H9 (cell line): ENCODE measurements at regions not wholly inside any gene's neighbourhood (a gene's known extent, or its start where the extent isn't known, plus 50 kb on each side); places are given as distances from the start of the nearest gene placed in this dataset.

Experiments used
- DNase-seq: peaks from one replicate; pipeline ENCODE4 v3.0.0-alpha.2; 2017
- H2AFZ ChIP-seq: one replicate; pipeline ENCODE4 v1.6.1; 2013; ENCODE audit warnings: mild to moderate bottlenecking, low read length, control low read depth, moderate library complexity
- H2AK5ac ChIP-seq: 2 replicates; pipeline ENCODE4 v1.6.1; 2013; ENCODE audit warnings: low read length, control low read depth, mixed read lengths; ENCODE audit not compliant: insufficient read length
- H2BK120ac ChIP-seq: one replicate; pipeline ENCODE4 v1.6.1; 2013; ENCODE audit warnings: low read depth, mild to moderate bottlenecking, low read length, control low read depth, inconsistent platforms; ENCODE audit not compliant: poor library complexity, severe bottlenecking
- H2BK12ac ChIP-seq: 2 replicates; pipeline ENCODE4 v1.6.1; 2013; ENCODE audit warnings: low read length, control low read depth, mixed read lengths, low read depth; ENCODE audit not compliant: insufficient read length
- H2BK15ac ChIP-seq: 2 replicates; pipeline ENCODE4 v1.6.1; 2013; ENCODE audit warnings: low read depth, low read length, control low read depth
- H2BK20ac ChIP-seq: one replicate; pipeline ENCODE4 v1.6.1; 2013; ENCODE audit warnings: low read depth, mild to moderate bottlenecking, low read length, control low read depth, inconsistent platforms; ENCODE audit not compliant: poor library complexity, severe bottlenecking
- H2BK5ac ChIP-seq: 2 replicates; pipeline ENCODE4 v1.6.1; 2013; ENCODE audit warnings: low read length, control low read depth, mixed read lengths; ENCODE audit not compliant: insufficient read length
- H3K14ac ChIP-seq: 2 replicates; pipeline ENCODE4 v1.6.1; 2013; ENCODE audit warnings: low read length, control low read depth; ENCODE audit not compliant: insufficient read depth
- H3K18ac ChIP-seq: 2 replicates; pipeline ENCODE4 v1.6.1; 2013; ENCODE audit warnings: low read depth, mild to moderate bottlenecking, mixed read lengths, low read length, control low read depth; ENCODE audit not compliant: insufficient read length
- H3K23ac ChIP-seq: 2 replicates; pipeline ENCODE4 v1.6.1; 2013; ENCODE audit warnings: low read length, control low read depth, mixed read lengths, low read depth; ENCODE audit not compliant: insufficient read length
- H3K23me2 ChIP-seq: 2 replicates; pipeline ENCODE4 v1.6.1; 2013; ENCODE audit warnings: low read depth, mild to moderate bottlenecking, mixed read lengths, low read length, control low read depth; ENCODE audit not compliant: insufficient read length, poor library complexity, severe bottlenecking
- H3K27ac ChIP-seq: 2 replicates; pipeline ENCODE4 v1.5.1; 2013; ENCODE audit warnings: low read length, control low read depth, mixed read lengths, low read depth; ENCODE audit not compliant: insufficient read length
- H3K27me3 ChIP-seq: 2 replicates; pipeline ENCODE4 v1.6.1; 2013; ENCODE audit warnings: low read length, control low read depth, inconsistent platforms; ENCODE audit not compliant: insufficient read depth
- H3K4ac ChIP-seq: 2 replicates; pipeline ENCODE4 v1.6.1; 2013; ENCODE audit warnings: low read depth, mild to moderate bottlenecking, control low read depth, inconsistent platforms, low read length, moderate library complexity
- H3K4me1 ChIP-seq: 2 replicates; pipeline ENCODE4 v1.6.1; 2013; ENCODE audit warnings: low read length, control low read depth, inconsistent platforms; ENCODE audit not compliant: insufficient read depth
- H3K4me2 ChIP-seq: 2 replicates; pipeline ENCODE4 v1.6.1; 2013; ENCODE audit warnings: low read length, control low read depth, mixed read lengths; ENCODE audit not compliant: insufficient read length, insufficient read depth
- H3K56ac ChIP-seq: 2 replicates; pipeline ENCODE4 v1.6.1; 2013; ENCODE audit warnings: low read depth, mild to moderate bottlenecking, mixed read lengths, low read length, control low read depth; ENCODE audit not compliant: insufficient read length
- H3K79me1 ChIP-seq: 2 replicates; pipeline ENCODE4 v1.6.1; 2013; ENCODE audit warnings: low read depth, mild to moderate bottlenecking, moderate library complexity, low read length, control low read depth, inconsistent platforms; ENCODE audit not compliant: insufficient read depth, poor library complexity, severe bottlenecking
- H3K79me2 ChIP-seq: 2 replicates; pipeline ENCODE4 v1.6.1; 2013; ENCODE audit warnings: low read length, control low read depth, inconsistent platforms; ENCODE audit not compliant: insufficient read depth
- H3K9ac ChIP-seq: 2 replicates; pipeline ENCODE4 v1.6.1; 2013; ENCODE audit warnings: low read length, control low read depth, mixed read lengths; ENCODE audit not compliant: insufficient read length; ENCODE audit errors: extremely low read depth
- H3K9me3 ChIP-seq: one replicate; pipeline ENCODE4 v1.6.1; 2013; ENCODE audit warnings: low read depth, low read length, inconsistent platforms; ENCODE audit not compliant: control insufficient read depth
- H3T11ph ChIP-seq: one replicate; pipeline ENCODE4 v1.6.1; 2013; ENCODE audit warnings: mild to moderate bottlenecking, low read length, control low read depth, inconsistent platforms
- H4K20me1 ChIP-seq: one replicate; pipeline ENCODE4 v1.6.1; 2013; ENCODE audit not compliant: control insufficient read depth, insufficient read length, insufficient read depth
- H4K5ac ChIP-seq: 2 replicates; pipeline ENCODE4 v1.6.1; 2013; ENCODE audit warnings: low read depth, mild to moderate bottlenecking, mixed read lengths, low read length, control low read depth; ENCODE audit not compliant: insufficient read length
- H4K8ac ChIP-seq: replicated peaks from 2 replicates; pipeline ENCODE4 v1.6.1; 2013; ENCODE audit warnings: low read length, control low read depth, mixed read lengths, low read depth; ENCODE audit not compliant: insufficient read length
- H4K91ac ChIP-seq: 2 replicates; pipeline ENCODE4 v1.6.1; 2013; ENCODE audit warnings: low read depth, mild to moderate bottlenecking, moderate library complexity, mixed read lengths, low read length, control low read depth; ENCODE audit not compliant: insufficient read length
- H3K27ac Mint-ChIP-seq, 3 experiments: 2 replicates in 2 of 3; 3 replicates in 1 of 3; pipeline ENCODE4 v1.8.0; 2020 to 2021; ENCODE audit warnings: mixed read lengths in 3 of 3, mild to moderate bottlenecking in 1 of 3, moderate library complexity in 1 of 3
- H3K27me3 Mint-ChIP-seq: 2 replicates; pipeline ENCODE4 v1.8.0; 2021; ENCODE audit warnings: low read depth, mild to moderate bottlenecking, moderate library complexity, mixed read lengths
- H3K36me3 Mint-ChIP-seq, 3 experiments: 2 replicates in 2 of 3; 3 replicates in 1 of 3; pipeline ENCODE4 v1.8.0; 2020 to 2021; ENCODE audit warnings: low read depth in 3 of 3, mixed read lengths in 3 of 3; ENCODE audit not compliant: insufficient read depth in 1 of 3
- H3K4me1 Mint-ChIP-seq, 2 experiments: 2 replicates each; pipeline ENCODE4 v1.8.0; 2020; ENCODE audit warnings: mixed read lengths in 2 of 2
- H3K4me3 Mint-ChIP-seq, 2 experiments: 2 replicates in 1 of 2; 3 replicates in 1 of 2; pipeline ENCODE4 v1.8.0; 2020 to 2021; ENCODE audit warnings: mild to moderate bottlenecking in 2 of 2, mixed read lengths in 2 of 2, moderate library complexity in 1 of 2
- H3K9me3 Mint-ChIP-seq, 2 experiments: 2 replicates in 1 of 2; 3 replicates in 1 of 2; pipeline ENCODE4 v1.8.0; 2020; ENCODE audit warnings: mild to moderate bottlenecking in 2 of 2, mixed read lengths in 2 of 2, moderate library complexity in 1 of 2
- CTCF ChIP-seq: fragments of 200-600 bp; sonication (generic); conservative IDR thresholded peaks from 3 replicates; pipeline ENCODE4 v1.8.0; 2021; ENCODE audit warnings: antibody characterized with exemption, mild to moderate bottlenecking

GRCh38 chr2:53051157-53051556 lies 716.4 kb upstream of the CHAC2 start:
- no peak overlapping the region for H4K8ac ChIP-seq
- no peaks in the 10 kb centered on the region for H3K79me1 ChIP-seq
- H2AK5ac ChIP-seq, result no peak overlapping the region
- H3K18ac ChIP-seq, result no peak overlapping the region
- H2BK12ac ChIP-seq, result no peak overlapping the region
- Mint-ChIP-seq H3K4me3 (no peak overlapping the region), H3K4me1 (peaks cover 0 to 5% of the 10 kb centered on the region in 2 experiments; a peak in 1 of 4 replicates), H3K9me3 (peaks cover 7 to 8% of the 10 kb centered on the region in 2 experiments; a peak in 4 of 5 replicates), H3K27me3 (no peaks in the 10 kb centered on the region), H3K36me3 (peaks cover 0 to 5% (median 5%) of the 10 kb centered on the region in 3 experiments; a peak in 5 of 7 replicates), H3K27ac (no peak overlapping the region)
- no peaks in the 10 kb centered on the region for H3K23me2 ChIP-seq
- H3T11ph ChIP-seq, result no peak overlapping the region
- no peak overlapping the region for H3K56ac ChIP-seq
- H4K91ac ChIP-seq, result no peak overlapping the region
- no peak overlapping the region for H3K4ac ChIP-seq
- no peaks in the 10 kb centered on the region for H3K4me1 ChIP-seq
- no peak overlapping the region for H2BK20ac ChIP-seq
- no peaks in the 10 kb centered on the region for H4K20me1 ChIP-seq
- DNase-seq, result no peak
- TF ChIP-seq CTCF, result no peak
- H3K27ac ChIP-seq, result no peak overlapping the region
- no peak overlapping the region for H2BK120ac ChIP-seq
- no peaks in the 10 kb centered on the region for H3K9me3 ChIP-seq
- no peak overlapping the region for H3K9ac ChIP-seq
- no peaks in the 10 kb centered on the region for H3K27me3 ChIP-seq
- no peak overlapping the region for H2AFZ ChIP-seq
- H4K5ac ChIP-seq, result no peak overlapping the region
- no peak overlapping the region for H2BK15ac ChIP-seq
- no peak overlapping the region for H3K14ac ChIP-seq
- no peak overlapping the region for H3K23ac ChIP-seq
- H2BK5ac ChIP-seq, result no peak overlapping the region
- H3K79me2 ChIP-seq, result no peaks in the 10 kb centered on the region
- H3K4me2 ChIP-seq, result no peak overlapping the region
